ENCODE measurements at regions not wholly inside any gene's neighbourhood (a gene's known extent, or its start where the extent isn't known, plus 50 kb on each side); places are given as distances from the start of the nearest gene placed in this dataset.

DNA sequence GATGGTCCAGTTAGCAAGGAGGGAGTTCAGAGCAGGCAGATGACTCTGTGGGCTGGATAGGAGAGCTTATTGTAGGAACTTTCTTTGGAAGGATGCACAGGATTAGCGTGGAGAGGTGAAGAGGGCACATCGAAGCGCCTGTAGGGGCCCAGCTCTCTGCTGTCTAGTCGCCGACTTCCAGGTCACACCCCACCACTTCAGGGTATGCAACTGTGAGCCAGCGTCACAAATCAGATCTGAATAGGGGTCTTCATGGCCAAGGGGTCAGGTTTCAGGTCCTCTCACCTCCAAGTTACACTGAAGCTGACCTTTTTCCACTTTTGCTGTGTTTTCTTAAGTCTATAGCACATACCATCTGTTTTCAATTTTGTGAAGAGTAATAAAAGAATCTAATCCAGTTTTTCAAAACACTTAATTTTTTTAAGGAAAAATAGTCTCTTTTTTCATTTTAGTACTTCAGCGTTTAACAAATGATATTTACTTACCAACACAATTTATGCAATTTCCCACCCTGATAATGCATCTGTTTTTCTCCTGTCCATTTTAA lies 364.2 kb upstream of the CLINT1 start:
- TF ChIP-seq, protein P1, sequence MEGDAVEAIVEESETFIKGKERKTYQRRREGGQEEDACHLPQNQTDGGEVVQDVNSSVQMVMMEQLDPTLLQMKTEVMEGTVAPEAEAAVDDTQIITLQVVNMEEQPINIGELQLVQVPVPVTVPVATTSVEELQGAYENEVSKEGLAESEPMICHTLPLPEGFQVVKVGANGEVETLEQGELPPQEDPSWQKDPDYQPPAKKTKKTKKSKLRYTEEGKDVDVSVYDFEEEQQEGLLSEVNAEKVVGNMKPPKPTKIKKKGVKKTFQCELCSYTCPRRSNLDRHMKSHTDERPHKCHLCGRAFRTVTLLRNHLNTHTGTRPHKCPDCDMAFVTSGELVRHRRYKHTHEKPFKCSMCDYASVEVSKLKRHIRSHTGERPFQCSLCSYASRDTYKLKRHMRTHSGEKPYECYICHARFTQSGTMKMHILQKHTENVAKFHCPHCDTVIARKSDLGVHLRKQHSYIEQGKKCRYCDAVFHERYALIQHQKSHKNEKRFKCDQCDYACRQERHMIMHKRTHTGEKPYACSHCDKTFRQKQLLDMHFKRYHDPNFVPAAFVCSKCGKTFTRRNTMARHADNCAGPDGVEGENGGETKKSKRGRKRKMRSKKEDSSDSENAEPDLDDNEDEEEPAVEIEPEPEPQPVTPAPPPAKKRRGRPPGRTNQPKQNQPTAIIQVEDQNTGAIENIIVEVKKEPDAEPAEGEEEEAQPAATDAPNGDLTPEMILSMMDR (conservative IDR thresholded peaks at IDR 0.05; ENCODE audit: low read depth, low read length) = no peak
- no peak for DNase-seq (ENCODE audit: low read depth)

DNA sequence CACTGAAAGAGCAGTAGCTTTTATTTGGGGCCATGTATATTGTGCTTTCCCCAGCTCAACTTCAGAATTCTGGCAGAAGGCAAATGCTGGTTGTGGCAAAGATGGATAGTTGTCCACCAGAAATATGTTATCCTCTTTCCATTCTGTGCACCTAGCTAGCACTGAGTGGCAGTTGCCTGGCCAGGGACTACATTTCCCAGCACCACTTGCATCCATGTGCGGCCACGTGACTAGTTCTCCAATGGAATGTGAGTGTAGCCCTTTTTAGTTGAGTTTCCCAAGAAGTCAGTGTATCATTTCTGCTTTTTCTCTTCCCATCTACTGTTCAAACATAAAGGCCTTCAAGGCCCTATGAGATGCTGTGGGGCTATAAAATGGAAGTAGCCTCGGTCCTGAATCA lies 354.0 kb upstream of the CLINT1 start:
- H3K4me3 ChIP-seq (ENCODE audit: low read depth, low read length) = no peak overlapping the region
- TF ChIP-seq, protein P1 (conservative IDR thresholded peaks at IDR 0.05; ENCODE audit: low read depth, low read length) = no peak
- no peak for DNase-seq (ENCODE audit: low read depth)

More for the DNA sequence above, 364.2 kb upstream of the CLINT1 start:
- no peak overlapping the region for H3K4me3 ChIP-seq (ENCODE audit: low read depth, low read length)

GRCh38 chr5:158212237-158212636 lies 353.3 kb upstream of the CLINT1 start:
- DNase-seq (ENCODE audit: low read depth) = no peak
- H3K4me3 ChIP-seq (ENCODE audit: low read depth, low read length) = no peak overlapping the region
- TF ChIP-seq, protein P1 (conservative IDR thresholded peaks at IDR 0.05; ENCODE audit: low read depth, low read length) = no peak

GRCh38 chr5:158209219-158209908 lies 350.4 kb upstream of the CLINT1 start:
- TF ChIP-seq, protein P1 (conservative IDR thresholded peaks at IDR 0.05; ENCODE audit: low read depth, low read length) = no peak
- DNase-seq (ENCODE audit: low read depth) = no peak
- no peak overlapping the region for H3K4me3 ChIP-seq (ENCODE audit: low read depth, low read length)

GRCh38 chr5:158207733-158208132 lies 348.8 kb upstream of the CLINT1 start:
- no peak for DNase-seq (ENCODE audit: low read depth)
- no peak overlapping the region for H3K4me3 ChIP-seq (ENCODE audit: low read depth, low read length)
- TF ChIP-seq, protein P1 (conservative IDR thresholded peaks at IDR 0.05; ENCODE audit: low read depth, low read length) = no peak

DNA sequence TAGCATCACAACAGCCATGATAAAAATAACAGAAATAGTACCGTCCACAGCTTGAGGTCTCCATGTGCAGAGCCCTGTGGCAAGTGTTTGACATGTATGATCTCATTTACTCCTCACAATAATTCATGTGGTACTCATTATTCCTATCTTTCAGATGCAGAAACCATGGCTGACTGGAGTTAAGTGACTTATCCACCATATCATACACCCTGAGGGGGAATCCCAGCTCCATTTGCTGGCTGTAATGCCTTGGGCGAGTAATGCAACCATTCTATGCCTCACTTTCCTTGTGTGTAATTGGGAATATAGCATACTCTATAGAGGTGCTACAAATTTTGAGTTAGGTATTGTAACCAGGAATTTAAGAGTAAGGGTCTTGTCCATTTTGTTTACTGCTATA lies 347.0 kb upstream of the CLINT1 start:
- H3K4me3 ChIP-seq (ENCODE audit: low read depth, low read length) = no peak overlapping the region
- TF ChIP-seq, protein P1 (conservative IDR thresholded peaks at IDR 0.05; ENCODE audit: low read depth, low read length) = no peak
- no peak for DNase-seq (ENCODE audit: low read depth)

- DNase-seq (ENCODE audit: low read depth) = no peak
- TF ChIP-seq, protein P1 (conservative IDR thresholded peaks at IDR 0.05; ENCODE audit: low read depth, low read length) = no peak
- no peak overlapping the region for H3K4me3 ChIP-seq (ENCODE audit: low read depth, low read length)
Measured at GRCh38 chr5:158203261-158203660, 344.3 kb upstream of the CLINT1 start.
